Keratinocyte (primary cell): ENCODE measurements at regions not wholly inside any gene's neighbourhood (a gene's known extent, or its start where the extent isn't known, plus 50 kb on each side); places are given as distances from the start of the nearest gene placed in this dataset.

Experiments
- DNase-seq: peaks from one replicate; pipeline ENCODE4 v3.0.0-alpha.2; 2011; ENCODE audit warnings: low read depth, missing footprints, low spot score
- FAIRE-seq: peaks from 2 replicates; lab custom pipeline; 2011; peaks lifted over from hg19 to GRCh38; lab: Jason Lieb, UNC
- H2AFZ ChIP-seq: 2 replicates; pipeline ENCODE4 v1.6.0; 2012; ENCODE audit warnings: low read length, control low read depth, inconsistent platforms; ENCODE audit not compliant: control insufficient read depth
- H3K27ac ChIP-seq: 2 replicates; pipeline ENCODE4 v1.5.1; 2011; ENCODE audit warnings: low read length; ENCODE audit not compliant: control insufficient read depth, insufficient read depth
- H3K27me3 ChIP-seq: 3 replicates; pipeline ENCODE4 v1.6.0; 2011; ENCODE audit warnings: low read length; ENCODE audit not compliant: control insufficient read depth, insufficient read depth; ENCODE audit errors: extremely low read depth
- H3K36me3 ChIP-seq, 2 experiments: 2 replicates in 1 of 2; 3 replicates in 1 of 2; pipeline ENCODE4 v1.5.1; 2011; ENCODE audit warnings: low read length in 2 of 2, mild to moderate bottlenecking in 1 of 2; ENCODE audit not compliant: control insufficient read depth in 2 of 2, insufficient read depth in 2 of 2; ENCODE audit errors: extremely low read depth in 1 of 2
- H3K4me1 ChIP-seq: 3 replicates; pipeline ENCODE4 v1.5.1; 2011; ENCODE audit warnings: low read length; ENCODE audit not compliant: control insufficient read depth, insufficient read depth; ENCODE audit errors: extremely low read depth
- H3K4me2 ChIP-seq: 3 replicates; pipeline ENCODE4 v1.6.0; 2011; ENCODE audit warnings: low read depth, low read length; ENCODE audit not compliant: control insufficient read depth, insufficient read depth; ENCODE audit errors: extremely low read depth
- H3K4me3 ChIP-seq, 3 experiments: fragments of 200-600 bp in 1 of 3; sonication (generic) in 1 of 3; 2 replicates in 2 of 3; 3 replicates in 1 of 3; pipeline ENCODE4 v1.5.1; 2011 to 2016; ENCODE audit warnings: low read length in 3 of 3, mild to moderate bottlenecking in 3 of 3, control low read depth in 2 of 3, inconsistent platforms in 1 of 3, low read depth in 1 of 3, mixed read lengths in 1 of 3, mixed run types in 1 of 3, moderate library complexity in 1 of 3; ENCODE audit not compliant: control insufficient read depth in 2 of 3, insufficient read depth in 2 of 3; ENCODE audit errors: extremely low read depth in 1 of 3
- H3K79me2 ChIP-seq: 2 replicates; pipeline ENCODE4 v1.6.0; 2012; ENCODE audit warnings: low read length; ENCODE audit not compliant: control insufficient read depth, insufficient read depth
- H3K9ac ChIP-seq: 3 replicates; pipeline ENCODE4 v1.6.0; 2011; ENCODE audit warnings: low read length; ENCODE audit not compliant: control insufficient read depth, insufficient read depth; ENCODE audit errors: extremely low read depth
- H3K9me1 ChIP-seq: 3 replicates; pipeline ENCODE4 v1.6.0; 2011; ENCODE audit warnings: low read length; ENCODE audit not compliant: control insufficient read depth, insufficient read depth; ENCODE audit errors: extremely low read depth
- H3K9me3 ChIP-seq: 2 replicates; pipeline ENCODE4 v1.5.1; 2012; ENCODE audit warnings: low read depth, low read length; ENCODE audit not compliant: control insufficient read depth
- H4K20me1 ChIP-seq: 3 replicates; pipeline ENCODE4 v1.6.0; 2011; ENCODE audit warnings: low read length; ENCODE audit not compliant: control insufficient read depth, insufficient read depth; ENCODE audit errors: extremely low read depth
- EZH2 ChIP-seq: IDR thresholded peaks from one replicate; pipeline ENCODE4 v1.6.1; 2012; ENCODE audit warnings: inconsistent platforms, mild to moderate bottlenecking, low read length, moderate library complexity
- dilution Hi-C: fragments of 300-500 bp; cut with MboI; formaldehyde crosslinking; loops from one replicate; pipeline ENCODE4 v1.7.0; 2020; ENCODE audit warnings: low sequenced_read_pairs; ENCODE audit not compliant: extremely low pct_ligation_motif_present
- TF ChIP-seq, protein P1 (sequence below), 3 experiments: IDR thresholded peaks in 1 of 3; conservative IDR thresholded peaks in 1 of 3; optimal IDR thresholded peaks in 1 of 3; 2 replicates in 2 of 3; 3 replicates in 1 of 3; pipeline versions ENCODE3 to v1.5.1; 2011; ENCODE audit warnings: low read length in 3 of 3, mild to moderate bottlenecking in 3 of 3, moderate library complexity in 2 of 3, control low read depth in 1 of 3, inconsistent platforms in 1 of 3; ENCODE audit not compliant: insufficient read depth in 2 of 3; ENCODE audit errors: extremely low read depth in 1 of 3

DNA sequence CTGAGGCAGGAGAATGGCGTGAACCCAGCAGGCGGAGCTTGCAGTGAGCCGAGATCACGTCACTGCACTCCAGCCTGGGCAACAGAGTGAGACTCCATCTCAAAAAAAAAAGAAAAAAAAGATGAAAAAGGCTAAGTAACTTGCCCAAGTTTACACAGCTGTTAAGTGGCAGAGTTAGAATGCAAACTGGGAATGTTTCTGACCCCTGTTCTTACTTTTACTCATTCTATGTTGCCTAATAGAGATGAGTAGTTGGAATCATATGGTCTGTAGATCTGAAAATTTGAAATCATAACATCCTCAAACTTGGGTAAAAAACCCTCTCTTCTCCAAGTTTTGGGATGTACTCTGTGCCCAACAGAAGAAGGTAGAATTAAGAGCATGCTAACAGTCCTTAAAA is 235.8 kb upstream of the RFC3 start:
- H2AFZ ChIP-seq: no peak overlapping the region
- no peaks in the 10 kb centered on the region for H3K27me3 ChIP-seq
- no peak overlapping the region for H3K27ac ChIP-seq
- H3K79me2 ChIP-seq: no peaks in the 10 kb centered on the region
- FAIRE-seq (no peak), DNase-seq (no peak)
- dilution Hi-C loops: no loop called here
- no peaks in the 10 kb centered on the region for H3K9me1 ChIP-seq
- no peak overlapping the region for H3K9ac ChIP-seq
- H3K4me3 ChIP-seq: no peak overlapping the region
- TF ChIP-seq EZH2: no peak
- TF ChIP-seq, protein P1, sequence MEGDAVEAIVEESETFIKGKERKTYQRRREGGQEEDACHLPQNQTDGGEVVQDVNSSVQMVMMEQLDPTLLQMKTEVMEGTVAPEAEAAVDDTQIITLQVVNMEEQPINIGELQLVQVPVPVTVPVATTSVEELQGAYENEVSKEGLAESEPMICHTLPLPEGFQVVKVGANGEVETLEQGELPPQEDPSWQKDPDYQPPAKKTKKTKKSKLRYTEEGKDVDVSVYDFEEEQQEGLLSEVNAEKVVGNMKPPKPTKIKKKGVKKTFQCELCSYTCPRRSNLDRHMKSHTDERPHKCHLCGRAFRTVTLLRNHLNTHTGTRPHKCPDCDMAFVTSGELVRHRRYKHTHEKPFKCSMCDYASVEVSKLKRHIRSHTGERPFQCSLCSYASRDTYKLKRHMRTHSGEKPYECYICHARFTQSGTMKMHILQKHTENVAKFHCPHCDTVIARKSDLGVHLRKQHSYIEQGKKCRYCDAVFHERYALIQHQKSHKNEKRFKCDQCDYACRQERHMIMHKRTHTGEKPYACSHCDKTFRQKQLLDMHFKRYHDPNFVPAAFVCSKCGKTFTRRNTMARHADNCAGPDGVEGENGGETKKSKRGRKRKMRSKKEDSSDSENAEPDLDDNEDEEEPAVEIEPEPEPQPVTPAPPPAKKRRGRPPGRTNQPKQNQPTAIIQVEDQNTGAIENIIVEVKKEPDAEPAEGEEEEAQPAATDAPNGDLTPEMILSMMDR (optimal IDR thresholded peaks at IDR 0.05 in 1 of 3, IDR thresholded peaks at IDR 0.05 in 1 of 3, conservative IDR thresholded peaks at IDR 0.05 in 1 of 3; ENCODE audit: extremely low read depth in 1 of 3, insufficient read depth in 2 of 3, low read length in 3 of 3): no peak
- no peak overlapping the region for H3K4me2 ChIP-seq
- H4K20me1 ChIP-seq: no peaks in the 10 kb centered on the region
- H3K9me3 ChIP-seq: no peaks in the 10 kb centered on the region
- H3K36me3 ChIP-seq: no peaks in the 10 kb centered on the region
- H3K4me1 ChIP-seq: no peaks in the 10 kb centered on the region

DNA sequence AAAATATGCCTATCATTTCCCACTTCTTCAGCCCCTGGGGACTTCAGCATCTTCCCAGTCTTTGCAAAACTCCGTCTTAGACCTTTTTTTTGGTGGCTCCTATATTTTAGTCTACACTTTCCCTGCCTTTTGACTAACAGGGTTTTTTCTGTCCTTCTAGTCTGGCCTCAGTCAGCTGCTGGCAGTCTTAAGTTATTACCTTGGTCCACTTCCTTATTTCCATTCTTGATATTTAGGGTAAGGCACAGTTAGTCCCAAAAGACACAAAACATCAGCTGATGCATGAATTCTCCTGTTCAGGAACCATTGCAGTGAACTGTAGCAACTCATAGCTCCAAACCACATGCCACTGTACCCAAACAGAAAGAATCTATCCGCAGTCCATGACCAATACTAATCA is 234.6 kb upstream of the RFC3 start:
- FAIRE-seq: no peak
- no peak overlapping the region for H3K4me2 ChIP-seq
- H3K79me2 ChIP-seq: no peaks in the 10 kb centered on the region
- no peaks in the 10 kb centered on the region for H3K9me1 ChIP-seq
- no peaks in the 10 kb centered on the region for H3K9me3 ChIP-seq
- dilution Hi-C loops: no loop called here
- no peaks in the 10 kb centered on the region for H4K20me1 ChIP-seq
- no peak for DNase-seq
- H2AFZ ChIP-seq: no peak overlapping the region
- H3K36me3 ChIP-seq: no peaks in the 10 kb centered on the region
- no peak overlapping the region for H3K27ac ChIP-seq
- H3K27me3 ChIP-seq: no peaks in the 10 kb centered on the region
- no peak overlapping the region for H3K9ac ChIP-seq
- TF ChIP-seq EZH2: no peak
- TF ChIP-seq, protein P1 (optimal IDR thresholded peaks at IDR 0.05 in 1 of 3, IDR thresholded peaks at IDR 0.05 in 1 of 3, conservative IDR thresholded peaks at IDR 0.05 in 1 of 3; ENCODE audit: extremely low read depth in 1 of 3, insufficient read depth in 2 of 3, low read length in 3 of 3): no peak
- no peaks in the 10 kb centered on the region for H3K4me1 ChIP-seq
- no peak overlapping the region for H3K4me3 ChIP-seq
